Mesenchymal stem cell (in vitro differentiated cells and primary cell): ENCODE measurements at regions not wholly inside any gene's neighbourhood (a gene's known extent, or its start where the extent isn't known, plus 50 kb on each side); places are given as distances from the start of the nearest gene placed in this dataset.

Source experiments
- DNase-seq: peaks from one replicate; pipeline ENCODE4 v3.0.0-alpha.2; 2013
- H2AFZ ChIP-seq: one replicate; pipeline ENCODE4 v1.6.1; 2013; ENCODE audit warnings: low read depth, mild to moderate bottlenecking, control low read depth, inconsistent platforms, low read length, moderate library complexity
- H2AK5ac ChIP-seq: 2 replicates; pipeline ENCODE4 v1.6.1; 2013; ENCODE audit warnings: low read length, moderate library complexity, mild to moderate bottlenecking, inconsistent platforms; ENCODE audit not compliant: severe bottlenecking
- H2BK120ac ChIP-seq: one replicate; pipeline ENCODE4 v1.6.1; 2013; ENCODE audit warnings: low read depth, mild to moderate bottlenecking, inconsistent platforms, low read length, moderate library complexity
- H2BK12ac ChIP-seq, 2 experiments: one replicate each; pipeline ENCODE4 v1.6.1; 2013; ENCODE audit warnings: inconsistent platforms in 2 of 2, low read length in 2 of 2, mild to moderate bottlenecking in 2 of 2, moderate library complexity in 2 of 2, control low read depth in 1 of 2
- H2BK15ac ChIP-seq: one replicate; pipeline ENCODE4 v1.6.1; 2013; ENCODE audit warnings: mild to moderate bottlenecking, low read depth, inconsistent platforms; ENCODE audit not compliant: poor library complexity, severe bottlenecking
- H2BK5ac ChIP-seq: 2 replicates; pipeline ENCODE4 v1.6.1; 2013; ENCODE audit warnings: low read depth, mild to moderate bottlenecking, low read length, control low read depth, inconsistent platforms; ENCODE audit not compliant: poor library complexity, severe bottlenecking
- H3K14ac ChIP-seq, 2 experiments: one replicate each; pipeline ENCODE4 v1.6.1; 2013; ENCODE audit warnings: inconsistent platforms in 2 of 2, low read length in 2 of 2, control low read depth in 1 of 2, mild to moderate bottlenecking in 1 of 2, moderate library complexity in 1 of 2
- H3K18ac ChIP-seq, 2 experiments: one replicate each; pipeline ENCODE4 v1.6.1; 2013; ENCODE audit warnings: inconsistent platforms in 2 of 2, low read length in 2 of 2, control low read depth in 1 of 2, low read depth in 1 of 2, mild to moderate bottlenecking in 1 of 2
- H3K23ac ChIP-seq, 2 experiments: one replicate each; pipeline ENCODE4 v1.6.1; 2013; ENCODE audit warnings: inconsistent platforms in 2 of 2, low read length in 2 of 2, mild to moderate bottlenecking in 2 of 2, moderate library complexity in 2 of 2, control low read depth in 1 of 2
- H3K27ac ChIP-seq: 2 replicates; pipeline ENCODE4 v1.5.1; 2013; ENCODE audit warnings: mild to moderate bottlenecking, moderate library complexity, low read length, control low read depth, inconsistent platforms; ENCODE audit not compliant: poor library complexity, severe bottlenecking
- H3K27me3 ChIP-seq, 2 experiments: 2 replicates each; pipeline versions ENCODE4 v1.6.1 to v1.7.0; 2013; ENCODE audit warnings: low read length in 2 of 2, mild to moderate bottlenecking in 2 of 2, moderate library complexity in 2 of 2, control low read depth in 1 of 2, inconsistent platforms in 1 of 2; ENCODE audit not compliant: control insufficient read depth in 1 of 2, insufficient read depth in 1 of 2
- H3K36me3 ChIP-seq, 2 experiments: 2 replicates each; pipeline versions ENCODE4 v1.6.1 to v1.7.0; 2013; ENCODE audit warnings: low read length in 2 of 2, control low read depth in 1 of 2, inconsistent platforms in 1 of 2, low read depth in 1 of 2, mild to moderate bottlenecking in 1 of 2; ENCODE audit not compliant: insufficient read depth in 2 of 2, control insufficient read depth in 1 of 2
- H3K4ac ChIP-seq, 2 experiments: one replicate each; pipeline ENCODE4 v1.6.1; 2013; ENCODE audit warnings: inconsistent platforms in 2 of 2, low read length in 2 of 2, mild to moderate bottlenecking in 2 of 2, moderate library complexity in 2 of 2, control low read depth in 1 of 2, low read depth in 1 of 2
- H3K4me1 ChIP-seq: 2 replicates; pipeline ENCODE4 v1.6.1; 2013; ENCODE audit warnings: low read depth, low read length, control low read depth; ENCODE audit not compliant: control insufficient read depth, insufficient read depth
- H3K4me2 ChIP-seq: 2 replicates; pipeline ENCODE4 v1.6.1; 2013; ENCODE audit warnings: low read length, mild to moderate bottlenecking, inconsistent platforms; ENCODE audit not compliant: poor library complexity, severe bottlenecking
- H3K4me3 ChIP-seq, 2 experiments: 2 replicates each; pipeline versions ENCODE4 v1.5.1 to v1.7.0; 2013; ENCODE audit warnings: low read length in 2 of 2, mild to moderate bottlenecking in 2 of 2, control low read depth in 1 of 2, low read depth in 1 of 2; ENCODE audit not compliant: insufficient read depth in 1 of 2
- H3K79me1 ChIP-seq: replicated peaks from 2 replicates; pipeline ENCODE4 v1.6.1; 2013; ENCODE audit warnings: mild to moderate bottlenecking, control low read depth, low read length, inconsistent platforms; ENCODE audit not compliant: poor library complexity, severe bottlenecking
- H3K9ac ChIP-seq: 2 replicates; pipeline ENCODE4 v1.7.0; 2013; ENCODE audit warnings: mild to moderate bottlenecking, low read length, moderate library complexity
- H3K9me3 ChIP-seq: 2 replicates; pipeline ENCODE4 v1.7.0; 2013; ENCODE audit warnings: mild to moderate bottlenecking, low read length; ENCODE audit not compliant: control insufficient read depth
- H4K8ac ChIP-seq: one replicate; pipeline ENCODE4 v1.6.1; 2013; ENCODE audit warnings: inconsistent platforms, mild to moderate bottlenecking, low read length, moderate library complexity
- H4K91ac ChIP-seq: one replicate; pipeline ENCODE4 v1.6.1; 2013; ENCODE audit warnings: mild to moderate bottlenecking, low read length, inconsistent platforms
- WGBS: methylation state at CpG from one replicate; pipeline ENCODE4 v1.1.7; 2013; ENCODE audit warnings: mixed read lengths; 5-methylcytosine and 5-hydroxymethylcytosine counted together

GRCh38 chr7:22896917-22897316 lies 74.3 kb upstream of the TOMM7 start:
- Histone ChIP-seq H3K36me3 (no peaks in the 10 kb centered on the region), H3K23ac (no peak overlapping the region)

GRCh38 chr7:22895828-22896165 lies 73.1 kb upstream of the TOMM7 start:
- no peak overlapping the region for H2BK12ac ChIP-seq
- H3K18ac ChIP-seq, result no peak overlapping the region
- WGBS, result 100% methylated on average over 1 of the region's 2 CpGs
- H3K23ac ChIP-seq, result no peak overlapping the region
- H4K91ac ChIP-seq, result no peak overlapping the region
- H2BK120ac ChIP-seq, result no peak overlapping the region
- H2BK5ac ChIP-seq, result no peak overlapping the region
- H3K4me1 ChIP-seq, result no peaks in the 10 kb centered on the region
- H3K14ac ChIP-seq, result no peak overlapping the region
- no peak overlapping the region for H2AFZ ChIP-seq
- H3K79me1 ChIP-seq, result no peaks in the 10 kb centered on the region
- H3K4me2 ChIP-seq, result no peak overlapping the region
- H4K8ac ChIP-seq, result no peak overlapping the region
- no peak overlapping the region for H3K4me3 ChIP-seq
- H3K27me3 ChIP-seq, result no peaks in the 10 kb centered on the region
- no peak overlapping the region for H2AK5ac ChIP-seq
- no peaks in the 10 kb centered on the region for H3K9me3 ChIP-seq
- DNase-seq, result no peak
- H2BK15ac ChIP-seq, result no peak overlapping the region
- no peak overlapping the region for H3K4ac ChIP-seq
- H3K36me3 ChIP-seq, result no peaks in the 10 kb centered on the region
- no peak overlapping the region for H3K9ac ChIP-seq
- H3K27ac ChIP-seq, result no peak overlapping the region

More at GRCh38 chr7:22896917-22897316, 74.3 kb upstream of the TOMM7 start:
- Histone ChIP-seq H3K18ac (no peak overlapping the region), H2BK12ac (no peak overlapping the region), H4K91ac (no peak overlapping the region), H3K4me3 (no peak overlapping the region), H3K27ac (no peak overlapping the region), H3K79me1 (no peaks in the 10 kb centered on the region), H3K4ac (no peak overlapping the region), H3K14ac (no peak overlapping the region), H3K9ac (no peak overlapping the region), H3K9me3 (no peaks in the 10 kb centered on the region), H4K8ac (no peak overlapping the region), H2BK5ac (no peak overlapping the region), H2AK5ac (no peak overlapping the region), H3K27me3 (no peaks in the 10 kb centered on the region), H3K4me2 (no peak overlapping the region), H2AFZ (no peak overlapping the region), H2BK15ac (no peak overlapping the region), H2BK120ac (no peak overlapping the region), H3K4me1 (no peaks in the 10 kb centered on the region)
- no peak for DNase-seq
- WGBS, result 85% methylated on average over 5 of the region's 5 CpGs

- Histone ChIP-seq H2BK15ac (no peak overlapping the region), H3K79me1 (no peaks in the 10 kb centered on the region), H3K27ac (no peak overlapping the region), H3K4me2 (no peak overlapping the region), H2BK5ac (no peak overlapping the region), H4K8ac (no peak overlapping the region), H2BK120ac (no peak overlapping the region), H3K9me3 (no peaks in the 10 kb centered on the region), H3K4ac (no peak overlapping the region), H2AFZ (no peak overlapping the region), H2BK12ac (no peak overlapping the region), H3K27me3 (no peaks in the 10 kb centered on the region), H3K14ac (no peak overlapping the region), H4K91ac (no peak overlapping the region), H3K4me3 (no peak overlapping the region), H3K4me1 (no peaks in the 10 kb centered on the region), H3K36me3 (no peaks in the 10 kb centered on the region), H3K9ac (no peak overlapping the region), H3K18ac (no peak overlapping the region), H2AK5ac (no peak overlapping the region), H3K23ac (no peak overlapping the region)
- WGBS, result 87% methylated on average over 3 of the region's 3 CpGs
- DNase-seq, result no peak
Measured at GRCh38 chr7:22895140-22895827, 72.6 kb upstream of the TOMM7 start.

- 97% methylated on average over 5 of the region's 10 CpGs for WGBS
- no peak overlapping the region for H3K18ac ChIP-seq
Measured at GRCh38 chr7:22894546-22894945, 71.9 kb upstream of the TOMM7 start.

More at GRCh38 chr7:22894546-22894945, 71.9 kb upstream of the TOMM7 start:
- Histone ChIP-seq H3K36me3 (no peaks in the 10 kb centered on the region), H2BK12ac (no peak overlapping the region), H2BK5ac (no peak overlapping the region), H3K23ac (no peak overlapping the region), H3K4me1 (no peaks in the 10 kb centered on the region), H3K4me2 (no peak overlapping the region), H3K9me3 (no peaks in the 10 kb centered on the region), H4K91ac (no peak overlapping the region), H2BK120ac (no peak overlapping the region), H3K4ac (no peak overlapping the region), H3K14ac (no peak overlapping the region), H4K8ac (peak overlapping the region; percentile 17), H3K79me1 (no peaks in the 10 kb centered on the region), H2AFZ (no peak overlapping the region), H3K4me3 (no peak overlapping the region), H3K27me3 (no peaks in the 10 kb centered on the region), H2AK5ac (no peak overlapping the region), H3K9ac (no peak overlapping the region), H3K27ac (no peak overlapping the region), H2BK15ac (no peak overlapping the region)
- DNase-seq, result no peak
